NCI-H2227 treated with DMSO at 0.1 percent for 48 hours (cell line): ENCODE measurements at regions not wholly inside any gene's neighbourhood (a gene's known extent, or its start where the extent isn't known, plus 50 kb on each side); places are given as distances from the start of the nearest gene placed in this dataset.
A peak's percentile ranks its signal among the peaks of the same experiment; 100 is the strongest.

Experiments used
- DNase-seq: peaks from one replicate; lab custom pipeline; 2025; lab: John Stamatoyannopoulos, UW

GRCh38 chr13:111844222-111844671, 222.7 kb upstream of the SOX1 start:
- no peak for DNase-seq

- DNase-seq: no peak
Measured at GRCh38 chr13:111844682-111845081, 222.3 kb upstream of the SOX1 start.

GRCh38 chr13:111845621-111846351, 221.2 kb upstream of the SOX1 start:
- no peak for DNase-seq

- no peak for DNase-seq
Measured at GRCh38 chr13:111846391-111847159, 220.4 kb upstream of the SOX1 start.

GRCh38 chr13:111847964-111848363, 219.0 kb upstream of the SOX1 start:
- DNase-seq: no peak

GRCh38 chr13:111850458-111850857, 216.5 kb upstream of the SOX1 start:
- no peak for DNase-seq

GRCh38 chr13:111850976-111851375, 216.0 kb upstream of the SOX1 start:
- DNase-seq: no peak

- DNase-seq: no peak
Measured at GRCh38 chr13:111852725-111853518, 214.0 kb upstream of the SOX1 start.

GRCh38 chr13:111853721-111854120, 213.2 kb upstream of the SOX1 start:
- peak; percentile 80 for DNase-seq

- DNase-seq: no peak
Measured at GRCh38 chr13:111854403-111854802, 212.5 kb upstream of the SOX1 start.

GRCh38 chr13:111855191-111855590, 211.8 kb upstream of the SOX1 start:
- no peak for DNase-seq

GRCh38 chr13:111855786-111856185, 211.2 kb upstream of the SOX1 start:
- DNase-seq: no peak

- DNase-seq: no peak
Measured at GRCh38 chr13:111856571-111856970, 210.4 kb upstream of the SOX1 start.

GRCh38 chr13:111857336-111857735, 209.6 kb upstream of the SOX1 start:
- no peak for DNase-seq

GRCh38 chr13:111857846-111858560, 208.9 kb upstream of the SOX1 start:
- DNase-seq: no peak

- DNase-seq: no peak
Measured at GRCh38 chr13:111858571-111858970, 208.4 kb upstream of the SOX1 start.

- peak; percentile 21 for DNase-seq
Measured at GRCh38 chr13:111859354-111860230, 207.4 kb upstream of the SOX1 start.

- DNase-seq: no peak
Measured at GRCh38 chr13:111860231-111860552, 206.8 kb upstream of the SOX1 start.

- no peak for DNase-seq
Measured at GRCh38 chr13:111861319-111861718, 205.6 kb upstream of the SOX1 start.

GRCh38 chr13:111861766-111862366, 205.1 kb upstream of the SOX1 start:
- DNase-seq: no peak
